GM12873 (cell line): ENCODE measurements at regions not wholly inside any gene's neighbourhood (a gene's known extent, or its start where the extent isn't known, plus 50 kb on each side); places are given as distances from the start of the nearest gene placed in this dataset.

Experiments used
- CTCF ChIP-seq: IDR thresholded peaks from 2 replicates; pipeline ENCODE4 v1.5.1; 2012; ENCODE audit warnings: low read depth, mild to moderate bottlenecking, moderate library complexity, low read length, control low read depth; ENCODE audit not compliant: insufficient read depth; ENCODE audit errors: missing control alignments

GRCh38 chr5:18314192-18314778 lies 680.0 kb downstream of the TAF11L14 start:
- TF ChIP-seq CTCF, result peak; percentile 29

GRCh38 chr5:18321262-18321942 lies 687.1 kb downstream of the TAF11L14 start:
- no peak for TF ChIP-seq CTCF

- no peak for TF ChIP-seq CTCF
Observed at GRCh38 chr5:18323891-18324290, 689.6 kb downstream of the TAF11L14 start.

GRCh38 chr5:18325431-18325830 lies 691.2 kb downstream of the TAF11L14 start:
- no peak for TF ChIP-seq CTCF

GRCh38 chr5:18329328-18329727 lies 695.1 kb downstream of the TAF11L14 start:
- no peak for TF ChIP-seq CTCF

GRCh38 chr5:18333841-18334240 lies 699.6 kb downstream of the TAF11L14 start:
- TF ChIP-seq CTCF, result no peak

- TF ChIP-seq CTCF, result no peak
Observed at GRCh38 chr5:18334949-18335348, 700.7 kb downstream of the TAF11L14 start.
